ENCODE measurements at regions not wholly inside any gene's neighbourhood (a gene's known extent, or its start where the extent isn't known, plus 50 kb on each side); places are given as distances from the start of the nearest gene placed in this dataset.
A peak's percentile ranks its signal among the peaks of the same experiment; 100 is the strongest.

DNA sequence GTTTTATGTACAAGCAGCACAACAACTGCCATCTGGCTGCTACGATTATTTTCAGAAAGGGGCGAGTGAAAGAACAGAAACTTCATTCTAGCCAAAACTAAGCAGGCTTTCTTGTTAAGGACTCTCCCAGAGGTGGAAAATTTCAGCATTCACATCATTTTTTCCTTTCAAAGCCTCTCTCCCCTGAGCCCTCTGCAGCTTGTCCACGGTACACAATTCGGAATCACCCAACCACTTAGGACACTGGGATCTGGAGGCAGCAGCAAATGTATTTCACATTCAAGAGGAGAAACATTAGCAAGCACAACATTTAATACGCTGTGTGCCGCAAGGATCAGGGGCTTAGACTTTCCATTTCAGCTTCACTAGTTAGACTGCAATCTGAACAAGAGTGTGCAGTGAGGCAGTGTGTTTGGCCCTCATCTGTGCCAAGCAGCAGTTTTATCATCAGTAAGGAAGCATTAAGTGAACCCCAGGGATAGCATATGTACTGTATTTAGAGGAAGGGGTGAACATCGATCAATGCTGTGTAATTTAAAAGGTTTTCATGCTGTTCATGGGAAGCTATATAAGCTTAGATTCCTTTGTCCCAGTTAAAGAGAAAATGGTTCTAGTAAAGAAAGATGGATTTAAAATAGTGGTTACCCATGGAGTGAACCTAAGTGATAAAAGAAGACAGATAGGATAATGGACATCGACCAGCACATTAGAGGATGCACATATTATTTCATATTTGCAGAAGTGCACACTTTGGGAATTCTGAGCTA is 504.9 kb downstream of the TBL1XR1 start:
- H3K27me3 ChIP-seq, result no peaks in the 10 kb centered on the region
- no peaks in the 10 kb centered on the region for H3K4me1 ChIP-seq
- H3K4me3 ChIP-seq, result no peak overlapping the region
- no peaks in the 10 kb centered on the region for H3K9me3 ChIP-seq
- intact Hi-C loops (cut with DNase I; ENCODE audit: low total_unique reads), result no loop called here
- no peaks in the 10 kb centered on the region for H3K36me3 ChIP-seq
- no peak overlapping the region for H3K27ac ChIP-seq
- DNase-seq, result no peak
- TF ChIP-seq, protein P1, sequence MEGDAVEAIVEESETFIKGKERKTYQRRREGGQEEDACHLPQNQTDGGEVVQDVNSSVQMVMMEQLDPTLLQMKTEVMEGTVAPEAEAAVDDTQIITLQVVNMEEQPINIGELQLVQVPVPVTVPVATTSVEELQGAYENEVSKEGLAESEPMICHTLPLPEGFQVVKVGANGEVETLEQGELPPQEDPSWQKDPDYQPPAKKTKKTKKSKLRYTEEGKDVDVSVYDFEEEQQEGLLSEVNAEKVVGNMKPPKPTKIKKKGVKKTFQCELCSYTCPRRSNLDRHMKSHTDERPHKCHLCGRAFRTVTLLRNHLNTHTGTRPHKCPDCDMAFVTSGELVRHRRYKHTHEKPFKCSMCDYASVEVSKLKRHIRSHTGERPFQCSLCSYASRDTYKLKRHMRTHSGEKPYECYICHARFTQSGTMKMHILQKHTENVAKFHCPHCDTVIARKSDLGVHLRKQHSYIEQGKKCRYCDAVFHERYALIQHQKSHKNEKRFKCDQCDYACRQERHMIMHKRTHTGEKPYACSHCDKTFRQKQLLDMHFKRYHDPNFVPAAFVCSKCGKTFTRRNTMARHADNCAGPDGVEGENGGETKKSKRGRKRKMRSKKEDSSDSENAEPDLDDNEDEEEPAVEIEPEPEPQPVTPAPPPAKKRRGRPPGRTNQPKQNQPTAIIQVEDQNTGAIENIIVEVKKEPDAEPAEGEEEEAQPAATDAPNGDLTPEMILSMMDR (IDR thresholded peaks at IDR 0.05), result no peak

DNA sequence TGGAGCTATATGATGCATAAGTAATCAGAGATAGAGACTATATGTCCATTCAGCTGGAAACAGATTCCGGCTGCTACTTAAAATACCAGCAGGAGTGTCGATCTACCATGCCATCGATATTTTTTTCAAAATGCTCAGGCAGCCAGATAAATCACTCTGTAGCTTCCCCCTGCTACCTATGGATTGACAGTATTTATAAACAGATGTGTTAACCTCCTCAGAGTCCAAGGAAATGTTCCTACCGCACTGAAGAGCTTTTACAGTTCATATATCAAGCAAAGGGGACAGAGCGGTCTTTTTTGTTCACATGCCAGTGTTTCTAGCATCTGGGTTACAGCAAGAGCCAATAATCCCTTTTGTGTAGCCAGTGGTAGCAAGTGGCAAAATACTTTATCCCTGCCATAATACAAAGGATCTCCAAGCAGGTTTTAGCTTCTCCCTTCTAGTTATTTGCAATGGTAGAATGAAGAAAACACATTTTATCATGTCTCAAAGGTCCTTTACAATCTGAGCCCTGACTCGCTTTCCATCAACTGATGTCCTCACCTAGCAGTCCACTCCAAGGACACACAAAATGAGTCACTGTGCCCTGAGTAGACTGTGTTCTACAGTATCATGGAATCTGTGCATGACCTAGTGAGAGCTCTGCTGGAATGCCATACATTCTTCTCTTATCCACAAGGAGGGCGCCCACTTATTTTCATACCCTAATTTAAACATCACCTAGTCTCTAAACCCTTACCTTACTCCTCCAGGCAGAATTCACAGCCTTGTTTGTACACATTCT is 507.0 kb downstream of the TBL1XR1 start:
- Histone ChIP-seq H3K4me3 (no peak overlapping the region), H3K36me3 (no peaks in the 10 kb centered on the region), H3K27ac (no peak overlapping the region), H3K27me3 (no peaks in the 10 kb centered on the region), H3K4me1 (no peaks in the 10 kb centered on the region), H3K9me3 (no peaks in the 10 kb centered on the region)
- TF ChIP-seq, protein P1 (IDR thresholded peaks at IDR 0.05), result no peak
- DNase-seq, result no peak
- intact Hi-C loops (cut with DNase I; ENCODE audit: low total_unique reads), result no loop called here

DNA sequence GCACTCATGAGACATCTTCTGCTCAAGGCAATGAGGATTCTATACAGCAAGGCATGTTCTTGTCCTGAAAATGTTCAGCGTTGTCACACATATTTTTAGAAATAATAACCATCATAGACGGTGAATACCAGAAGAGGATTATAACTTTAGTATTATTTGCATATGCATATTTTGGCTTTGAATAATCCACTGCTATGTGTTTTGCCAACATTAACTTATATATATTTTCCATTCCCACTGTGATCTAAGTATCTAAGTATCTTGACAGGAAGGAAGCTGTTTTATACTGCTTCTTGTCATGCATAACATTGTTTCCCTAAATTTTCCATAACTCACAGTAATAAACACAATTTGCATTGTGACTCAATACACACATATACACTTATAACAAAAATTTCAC is 509.5 kb downstream of the TBL1XR1 start:
- Histone ChIP-seq H3K27me3 (no peaks in the 10 kb centered on the region), H3K36me3 (no peaks in the 10 kb centered on the region)
- TF ChIP-seq, protein P1 (IDR thresholded peaks at IDR 0.05), result no peak

DNA sequence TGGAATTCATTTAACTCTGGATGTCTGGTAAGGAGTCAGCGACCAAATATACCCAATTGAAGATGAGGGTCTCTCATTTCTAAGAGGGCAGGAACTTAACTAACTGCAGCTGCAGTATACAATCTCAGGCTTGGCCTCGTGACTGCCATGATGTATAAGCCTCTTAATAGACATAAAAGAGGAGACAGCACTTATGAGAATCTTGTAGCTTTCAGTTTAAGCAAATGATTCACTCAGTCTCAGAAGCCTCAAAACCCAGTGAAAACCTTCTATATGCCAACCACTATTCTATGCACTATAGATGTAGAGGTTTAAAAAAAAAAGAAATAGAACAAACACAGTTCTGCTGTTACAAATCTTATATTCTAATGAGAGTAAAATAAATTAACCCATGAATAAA is 513.9 kb downstream of the TBL1XR1 start:
- H3K4me1 ChIP-seq, result no peaks in the 10 kb centered on the region
- intact Hi-C loops (cut with DNase I; ENCODE audit: low total_unique reads), result no loop called here
- H3K4me3 ChIP-seq, result no peak overlapping the region
- no peak overlapping the region for H3K27ac ChIP-seq
- no peaks in the 10 kb centered on the region for H3K36me3 ChIP-seq
- peaks cover 2 to 18% (median 4%) of the 10 kb centered on the region in 3 donors for H3K9me3 ChIP-seq
- TF ChIP-seq, protein P1 (IDR thresholded peaks at IDR 0.05), result no peak
- DNase-seq, result no peak
- H3K27me3 ChIP-seq, result no peaks in the 10 kb centered on the region

More for the DNA sequence above, 509.5 kb downstream of the TBL1XR1 start:
- no peak overlapping the region for H3K4me3 ChIP-seq
- no peak for DNase-seq
- H3K27ac ChIP-seq, result no peak overlapping the region
- peaks cover 2 to 10% (median 4%) of the 10 kb centered on the region in 3 donors for H3K9me3 ChIP-seq
- no peaks in the 10 kb centered on the region for H3K4me1 ChIP-seq
- intact Hi-C loops (cut with DNase I; ENCODE audit: low total_unique reads), result no loop called here

DNA sequence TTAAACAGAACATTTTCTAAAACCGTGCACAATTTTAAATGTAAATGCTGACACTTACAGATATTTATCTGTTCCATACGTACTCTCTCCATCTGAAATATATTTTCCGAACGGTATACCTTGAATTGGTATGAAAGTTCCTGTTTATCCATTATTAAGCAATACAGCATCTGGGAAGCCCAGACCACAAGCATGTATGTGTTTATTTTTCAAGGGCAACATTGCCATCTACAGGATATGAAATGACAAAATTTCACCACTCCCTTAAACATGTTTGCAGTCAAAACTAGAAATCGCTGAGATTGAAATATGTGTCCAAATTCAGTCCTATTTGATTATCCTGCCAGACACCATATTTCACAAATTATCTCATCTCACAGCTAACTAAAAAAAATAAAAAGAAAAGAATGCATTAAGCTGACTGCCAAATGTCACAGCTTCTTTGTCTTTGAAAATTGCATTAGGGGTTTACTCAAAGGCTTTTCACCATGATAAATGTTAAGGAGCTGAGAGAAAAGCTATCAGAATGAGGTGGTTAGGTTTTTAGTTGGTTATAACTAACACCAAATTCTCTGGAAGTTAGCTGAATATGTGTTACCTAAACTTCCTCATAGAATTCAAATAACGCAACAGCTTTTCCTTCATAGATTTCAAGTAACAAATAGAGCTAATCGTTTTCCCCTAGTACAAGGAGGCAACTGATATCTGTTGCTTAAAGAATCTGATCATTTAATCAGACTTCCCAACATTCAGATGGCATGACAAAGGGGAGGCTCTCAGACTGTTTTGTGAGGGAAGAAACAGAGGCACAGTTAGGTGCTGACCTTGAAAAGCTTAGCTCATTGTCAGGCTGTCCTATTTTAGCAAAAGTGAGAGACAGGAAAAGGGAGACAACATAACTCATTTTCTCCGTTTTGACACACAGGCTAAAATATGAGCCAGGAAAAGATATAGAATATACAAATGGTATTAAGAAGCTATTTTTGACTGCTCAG is 533.1 kb downstream of the TBL1XR1 start:
- intact Hi-C loops (cut with DNase I; ENCODE audit: low total_unique reads), result no loop called here
- Histone ChIP-seq H3K27me3 (no peaks in the 10 kb centered on the region), H3K9me3 (no peaks in the 10 kb centered on the region), H3K4me1 (peaks cover 0 to 8% (median 3%) of the 10 kb centered on the region in 4 donors), H3K4me3 (no peak overlapping the region), H3K36me3 (no peaks in the 10 kb centered on the region), H3K27ac (no peak overlapping the region)
- TF ChIP-seq, protein P1 (IDR thresholded peaks at IDR 0.05), result peak; percentile 27 to 38
- DNase-seq, result no peak
